ENCODE measurements at regions not wholly inside any gene's neighbourhood (a gene's known extent, or its start where the extent isn't known, plus 50 kb on each side); places are given as distances from the start of the nearest gene placed in this dataset.

DNA sequence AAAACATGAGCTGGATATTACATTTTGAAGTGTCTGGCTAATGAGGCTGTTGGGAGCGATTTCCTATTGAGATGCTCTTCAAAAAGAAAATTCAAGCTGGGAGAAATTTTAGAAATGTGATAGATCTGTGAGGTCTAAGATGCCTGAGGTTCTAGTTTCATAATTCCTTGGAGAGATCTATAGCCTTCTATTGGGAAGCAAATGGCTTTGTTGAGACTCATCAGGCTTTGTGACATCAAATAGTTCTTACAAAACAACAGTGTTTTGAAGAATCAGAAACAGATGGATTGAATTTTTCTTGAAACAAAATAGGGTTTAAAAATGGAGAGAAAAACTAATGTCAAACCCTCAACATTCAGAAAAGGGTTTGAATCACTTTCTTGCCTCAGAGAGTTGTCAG, 292.9 kb downstream of the NNT start:
- Histone ChIP-seq H3K27ac (ENCODE audit: low read depth, low read length) (no peak overlapping the region), H3K79me2 (ENCODE audit: insufficient read depth, low read length) (no peaks in the 10 kb centered on the region), H3K9ac (ENCODE audit: low read length) (no peak overlapping the region), H3K9me2 (replicated peaks; ENCODE audit: insufficient read depth, low read length) (no peaks in the 10 kb centered on the region), H3K4me3 (ENCODE audit: insufficient read depth, low read length, poor library complexity, severe bottlenecking) (no peak overlapping the region), H3K27me3 (ENCODE audit: low read length) (no peaks in the 10 kb centered on the region), H3F3A (ENCODE audit: insufficient read depth) (no peaks in the 10 kb centered on the region), H4K20me1 (ENCODE audit: low read depth, low read length) (no peaks in the 10 kb centered on the region), H2AFZ (ENCODE audit: low read depth, low read length, severe bottlenecking) (no peak overlapping the region), H3K36me3 (ENCODE audit: low read length) (no peaks in the 10 kb centered on the region), H3K9me3 (ENCODE audit: insufficient read depth, low read length) (no peaks in the 10 kb centered on the region), H3K4me2 (ENCODE audit: low read depth, low read length, poor library complexity, severe bottlenecking) (no peak overlapping the region)
- TF ChIP-seq, protein P1, sequence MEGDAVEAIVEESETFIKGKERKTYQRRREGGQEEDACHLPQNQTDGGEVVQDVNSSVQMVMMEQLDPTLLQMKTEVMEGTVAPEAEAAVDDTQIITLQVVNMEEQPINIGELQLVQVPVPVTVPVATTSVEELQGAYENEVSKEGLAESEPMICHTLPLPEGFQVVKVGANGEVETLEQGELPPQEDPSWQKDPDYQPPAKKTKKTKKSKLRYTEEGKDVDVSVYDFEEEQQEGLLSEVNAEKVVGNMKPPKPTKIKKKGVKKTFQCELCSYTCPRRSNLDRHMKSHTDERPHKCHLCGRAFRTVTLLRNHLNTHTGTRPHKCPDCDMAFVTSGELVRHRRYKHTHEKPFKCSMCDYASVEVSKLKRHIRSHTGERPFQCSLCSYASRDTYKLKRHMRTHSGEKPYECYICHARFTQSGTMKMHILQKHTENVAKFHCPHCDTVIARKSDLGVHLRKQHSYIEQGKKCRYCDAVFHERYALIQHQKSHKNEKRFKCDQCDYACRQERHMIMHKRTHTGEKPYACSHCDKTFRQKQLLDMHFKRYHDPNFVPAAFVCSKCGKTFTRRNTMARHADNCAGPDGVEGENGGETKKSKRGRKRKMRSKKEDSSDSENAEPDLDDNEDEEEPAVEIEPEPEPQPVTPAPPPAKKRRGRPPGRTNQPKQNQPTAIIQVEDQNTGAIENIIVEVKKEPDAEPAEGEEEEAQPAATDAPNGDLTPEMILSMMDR (IDR thresholded peaks at IDR 0.05; ENCODE audit: insufficient read depth, low read length, poor library complexity, severe bottlenecking): no peak
- TF ChIP-seq EZH2phosphoT487 (conservative IDR thresholded peaks at IDR 0.05; ENCODE audit: low read length): no peak

GRCh38 chr5:43893951-43894684, 291.1 kb downstream of the NNT start:
- H3K9me2 ChIP-seq (replicated peaks; ENCODE audit: insufficient read depth, low read length): no peaks in the 10 kb centered on the region
- H3K9me3 ChIP-seq (ENCODE audit: insufficient read depth, low read length): no peaks in the 10 kb centered on the region
- no peaks in the 10 kb centered on the region for H3K27me3 ChIP-seq (ENCODE audit: low read length)
- H3K4me2 ChIP-seq (ENCODE audit: low read depth, low read length, poor library complexity, severe bottlenecking): no peak overlapping the region
- no peak for TF ChIP-seq EZH2phosphoT487 (conservative IDR thresholded peaks at IDR 0.05; ENCODE audit: low read length)
- TF ChIP-seq, protein P1 (IDR thresholded peaks at IDR 0.05; ENCODE audit: insufficient read depth, low read length, poor library complexity, severe bottlenecking): no peak
- H3K4me3 ChIP-seq (ENCODE audit: insufficient read depth, low read length, poor library complexity, severe bottlenecking): no peak overlapping the region
- H3K9ac ChIP-seq (ENCODE audit: low read length): no peak overlapping the region
- no peaks in the 10 kb centered on the region for H4K20me1 ChIP-seq (ENCODE audit: low read depth, low read length)
- H3K36me3 ChIP-seq (ENCODE audit: low read length): no peaks in the 10 kb centered on the region
- no peaks in the 10 kb centered on the region for H3F3A ChIP-seq (ENCODE audit: insufficient read depth)
- H2AFZ ChIP-seq (ENCODE audit: low read depth, low read length, severe bottlenecking): no peak overlapping the region
- H3K79me2 ChIP-seq (ENCODE audit: insufficient read depth, low read length): no peaks in the 10 kb centered on the region
- H3K27ac ChIP-seq (ENCODE audit: low read depth, low read length): no peak overlapping the region

DNA sequence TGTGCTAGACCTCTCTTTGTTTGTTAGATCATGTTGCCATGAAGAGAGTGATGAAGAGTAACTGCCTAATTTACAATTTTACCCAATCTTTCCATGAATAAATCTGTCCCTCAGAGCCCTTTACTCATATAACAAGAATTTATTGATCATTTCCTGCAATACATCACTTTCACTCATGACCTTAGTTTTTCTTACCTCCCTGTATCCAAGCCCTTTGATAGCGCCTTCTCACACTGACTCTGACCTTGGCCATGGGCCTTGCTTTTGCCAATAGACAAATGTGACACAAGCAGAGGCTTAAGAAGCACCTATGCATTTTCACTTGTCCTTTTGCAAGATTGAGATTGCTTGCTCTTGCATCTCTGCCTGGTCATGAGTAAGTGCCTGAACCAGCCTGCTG, 288.1 kb downstream of the NNT start:
- no peak overlapping the region for H3K9ac ChIP-seq (ENCODE audit: low read length)

More for the DNA sequence above, 288.1 kb downstream of the NNT start:
- Histone ChIP-seq H3K79me2 (ENCODE audit: insufficient read depth, low read length) (no peaks in the 10 kb centered on the region), H3K9me3 (ENCODE audit: insufficient read depth, low read length) (no peaks in the 10 kb centered on the region), H3K36me3 (ENCODE audit: low read length) (no peaks in the 10 kb centered on the region), H3K27ac (ENCODE audit: low read depth, low read length) (no peak overlapping the region), H3K9me2 (replicated peaks; ENCODE audit: insufficient read depth, low read length) (no peaks in the 10 kb centered on the region), H2AFZ (ENCODE audit: low read depth, low read length, severe bottlenecking) (no peak overlapping the region), H3K4me3 (ENCODE audit: insufficient read depth, low read length, poor library complexity, severe bottlenecking) (no peak overlapping the region), H3K4me2 (ENCODE audit: low read depth, low read length, poor library complexity, severe bottlenecking) (no peak overlapping the region), H3K27me3 (ENCODE audit: low read length) (no peaks in the 10 kb centered on the region), H3F3A (ENCODE audit: insufficient read depth) (no peaks in the 10 kb centered on the region), H4K20me1 (ENCODE audit: low read depth, low read length) (no peaks in the 10 kb centered on the region)
- TF ChIP-seq, protein P1 (IDR thresholded peaks at IDR 0.05; ENCODE audit: insufficient read depth, low read length, poor library complexity, severe bottlenecking): no peak
- TF ChIP-seq EZH2phosphoT487 (conservative IDR thresholded peaks at IDR 0.05; ENCODE audit: low read length): no peak

Data from SU-DHL-6 (cell line).